HG02588 (cell line): ENCODE measurements at regions not wholly inside any gene's neighbourhood (a gene's known extent, or its start where the extent isn't known, plus 50 kb on each side); places are given as distances from the start of the nearest gene placed in this dataset.
"Not testable (repeated sequence)": the region's sequence is repeated elsewhere in the genome, so short reads cannot be mapped to it uniquely, and the experiment has no call there.

Experiments
- ATAC-seq: cut with Tn5 transposase; IDR thresholded peaks from one replicate; pipeline ENCODE4 v1.9.1; 2021; ENCODE audit warnings: mild to moderate bottlenecking, moderate library complexity; ENCODE audit not compliant: unreplicated experiment

GRCh38 chr6:76574746-76575145 is 502.3 kb upstream of the IMPG1 start:
- ATAC-seq, result no peak

GRCh38 chr6:76565932-76566331 is 493.5 kb upstream of the IMPG1 start:
- no peak for ATAC-seq

GRCh38 chr6:76562371-76562770 is 489.9 kb upstream of the IMPG1 start:
- not testable (repeated sequence) for ATAC-seq

GRCh38 chr6:76560851-76561755 is 488.6 kb upstream of the IMPG1 start:
- ATAC-seq, result not testable (repeated sequence)

- no peak for ATAC-seq
Observed at GRCh38 chr6:76553256-76553655, 480.8 kb upstream of the IMPG1 start.

- no peak for ATAC-seq
Observed at GRCh38 chr6:76552268-76552667, 479.8 kb upstream of the IMPG1 start.

GRCh38 chr6:76533661-76534060 is 461.2 kb upstream of the IMPG1 start:
- ATAC-seq, result no peak

GRCh38 chr6:76532647-76533046 is 460.2 kb upstream of the IMPG1 start:
- no peak for ATAC-seq

GRCh38 chr6:76518443-76518842 is 446.0 kb upstream of the IMPG1 start:
- ATAC-seq, result no peak

GRCh38 chr6:76516924-76517323 is 444.5 kb upstream of the IMPG1 start:
- ATAC-seq, result no peak

- ATAC-seq, result no peak
Observed at GRCh38 chr6:76510489-76510888, 438.0 kb upstream of the IMPG1 start.

- ATAC-seq, result no peak
Observed at GRCh38 chr6:76509397-76509796, 436.9 kb upstream of the IMPG1 start.

GRCh38 chr6:76506808-76507207 is 434.3 kb upstream of the IMPG1 start:
- no peak for ATAC-seq

- no peak for ATAC-seq
Observed at GRCh38 chr6:76495909-76496308, 423.4 kb upstream of the IMPG1 start.

GRCh38 chr6:76491376-76491775 is 418.9 kb upstream of the IMPG1 start:
- not testable (repeated sequence) for ATAC-seq

- no peak for ATAC-seq
Observed at GRCh38 chr6:76490456-76490855, 418.0 kb upstream of the IMPG1 start.

- no peak for ATAC-seq
Observed at GRCh38 chr6:76481101-76481500, 408.6 kb upstream of the IMPG1 start.

- no peak for ATAC-seq
Observed at GRCh38 chr6:76472858-76473257, 400.4 kb upstream of the IMPG1 start.

GRCh38 chr6:76466286-76466685 is 393.8 kb upstream of the IMPG1 start:
- ATAC-seq, result no peak

GRCh38 chr6:76465410-76465809 is 392.9 kb upstream of the IMPG1 start:
- no peak for ATAC-seq

GRCh38 chr6:76453270-76453669 is 380.8 kb upstream of the IMPG1 start:
- ATAC-seq, result no peak

- ATAC-seq, result no peak
Observed at GRCh38 chr6:76451926-76452709, 379.7 kb upstream of the IMPG1 start.
